Astrocyte (in vitro differentiated cells and primary cell): ENCODE measurements at regions not wholly inside any gene's neighbourhood (a gene's known extent, or its start where the extent isn't known, plus 50 kb on each side); places are given as distances from the start of the nearest gene placed in this dataset.

Source experiments
- DNase-seq: peaks from one replicate; pipeline ENCODE4 v3.0.0-alpha.2; 2010; ENCODE audit warnings: low read depth
- FAIRE-seq: peaks from 2 replicates; lab custom pipeline; 2011; peaks lifted over from hg19 to GRCh38; lab: Jason Lieb, UNC
- H2AFZ ChIP-seq: 2 replicates; pipeline ENCODE4 v1.6.0; 2012; ENCODE audit warnings: low read depth, low read length, inconsistent platforms
- H3K27ac ChIP-seq: 2 replicates; pipeline ENCODE4 v1.5.1; 2011; ENCODE audit warnings: low read depth, low read length, inconsistent platforms
- H3K27me3 ChIP-seq: 2 replicates; pipeline ENCODE4 v1.6.0; 2011; ENCODE audit warnings: low read length, inconsistent platforms; ENCODE audit not compliant: insufficient read depth
- H3K36me3 ChIP-seq: 2 replicates; pipeline ENCODE4 v1.5.1; 2011; ENCODE audit warnings: low read length, inconsistent platforms; ENCODE audit not compliant: insufficient read depth
- H3K4me1 ChIP-seq: 2 replicates; pipeline ENCODE4 v1.5.1; 2011; ENCODE audit warnings: low read length, inconsistent platforms; ENCODE audit not compliant: insufficient read depth
- H3K4me2 ChIP-seq: 2 replicates; pipeline ENCODE4 v1.6.0; 2012; ENCODE audit warnings: low read length, inconsistent platforms
- H3K4me3 ChIP-seq: 2 replicates; pipeline ENCODE4 v1.5.1; 2011; ENCODE audit warnings: low read depth, mild to moderate bottlenecking, low read length, inconsistent platforms; ENCODE audit not compliant: insufficient read depth
- H3K79me2 ChIP-seq: 2 replicates; pipeline ENCODE4 v1.6.0; 2012; ENCODE audit warnings: mild to moderate bottlenecking, low read length, inconsistent platforms; ENCODE audit not compliant: insufficient read depth
- H3K9ac ChIP-seq: 2 replicates; pipeline ENCODE4 v1.6.0; 2012; ENCODE audit warnings: mild to moderate bottlenecking, low read length, inconsistent platforms
- H3K9me3 ChIP-seq: 2 replicates; pipeline ENCODE4 v1.5.1; 2012; ENCODE audit warnings: low read depth, mild to moderate bottlenecking, low read length, inconsistent platforms; ENCODE audit not compliant: insufficient read depth
- H4K20me1 ChIP-seq: 2 replicates; pipeline ENCODE4 v1.6.0; 2012; ENCODE audit warnings: low read length, inconsistent platforms; ENCODE audit not compliant: insufficient read depth
- H3K27ac Mint-ChIP-seq: one replicate; pipeline ENCODE4 v1.8.0; 2021; ENCODE audit warnings: mild to moderate bottlenecking, mixed read lengths; ENCODE audit not compliant: unreplicated experiment
- H3K27me3 Mint-ChIP-seq: one replicate; pipeline ENCODE4 v1.8.0; 2021; ENCODE audit warnings: low read depth, mixed read lengths; ENCODE audit not compliant: unreplicated experiment
- H3K36me3 Mint-ChIP-seq: one replicate; pipeline ENCODE4 v1.8.0; 2021; ENCODE audit warnings: low read depth, mixed read lengths; ENCODE audit not compliant: unreplicated experiment
- H3K4me1 Mint-ChIP-seq: one replicate; pipeline ENCODE4 v1.8.0; 2021; ENCODE audit warnings: low read depth, mixed read lengths; ENCODE audit not compliant: unreplicated experiment
- H3K4me3 Mint-ChIP-seq: one replicate; pipeline ENCODE4 v1.8.0; 2021; ENCODE audit warnings: mild to moderate bottlenecking, moderate library complexity, mixed read lengths; ENCODE audit not compliant: unreplicated experiment
- H3K9me3 Mint-ChIP-seq: one replicate; pipeline ENCODE4 v1.8.0; 2021; ENCODE audit warnings: mild to moderate bottlenecking, mixed read lengths; ENCODE audit not compliant: unreplicated experiment
- EZH2 ChIP-seq: IDR thresholded peaks from 2 replicates; pipeline ENCODE4 v1.6.1; 2012; ENCODE audit warnings: mild to moderate bottlenecking, low read length, inconsistent platforms; ENCODE audit not compliant: insufficient read depth
- TF ChIP-seq, protein P1 (sequence below): IDR thresholded peaks from 2 replicates; pipeline ENCODE4 v1.5.1; 2011; ENCODE audit warnings: low read depth, mild to moderate bottlenecking, inconsistent platforms, low read length, moderate library complexity; ENCODE audit not compliant: insufficient read depth

DNA sequence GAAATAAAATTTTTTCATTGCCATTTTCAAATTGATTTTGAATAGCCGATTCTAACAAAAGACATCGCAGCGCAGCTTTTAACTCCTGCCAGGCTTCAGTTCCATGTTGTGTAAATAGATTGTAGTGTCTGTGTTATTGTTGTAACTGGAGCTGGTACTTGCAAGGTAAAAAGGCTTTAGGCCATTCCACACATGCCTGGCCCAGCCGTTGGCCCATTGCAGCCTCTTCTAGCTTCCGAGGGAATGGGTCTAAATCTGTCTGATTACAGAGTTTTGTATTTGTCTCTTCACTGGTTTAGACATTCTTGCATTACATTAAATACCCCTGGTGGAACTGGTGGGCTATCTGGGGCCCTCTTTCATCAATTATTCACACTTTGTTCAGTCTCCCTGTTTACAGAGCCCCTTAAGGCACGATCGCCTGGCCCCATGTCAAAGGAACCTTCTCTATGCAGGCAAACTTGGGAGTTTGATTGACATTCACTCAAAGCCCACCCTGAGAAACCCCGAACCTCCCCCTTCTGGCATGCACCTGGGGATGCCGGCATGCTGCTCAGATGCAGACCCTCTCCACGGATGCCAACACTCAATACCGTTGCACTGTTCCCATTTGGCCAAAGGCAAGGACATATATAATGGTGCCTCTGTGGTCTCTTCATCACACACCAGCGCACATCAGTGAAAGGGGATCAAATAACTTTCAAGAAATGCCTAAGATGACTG, 281.7 kb upstream of the IRX2 start:
- Histone ChIP-seq H4K20me1 (no peaks in the 10 kb centered on the region), H2AFZ (no peak overlapping the region), H3K27ac (no peak overlapping the region), H3K4me1 (no peaks in the 10 kb centered on the region), H3K4me3 (no peak overlapping the region), H3K27me3 (no peaks in the 10 kb centered on the region), H3K79me2 (no peaks in the 10 kb centered on the region), H3K4me2 (no peak overlapping the region), H3K9me3 (peaks cover 11% of the 10 kb centered on the region), H3K36me3 (no peaks in the 10 kb centered on the region), H3K9ac (no peak overlapping the region)
- no peak for FAIRE-seq
- TF ChIP-seq EZH2, result no peak
- TF ChIP-seq, protein P1, sequence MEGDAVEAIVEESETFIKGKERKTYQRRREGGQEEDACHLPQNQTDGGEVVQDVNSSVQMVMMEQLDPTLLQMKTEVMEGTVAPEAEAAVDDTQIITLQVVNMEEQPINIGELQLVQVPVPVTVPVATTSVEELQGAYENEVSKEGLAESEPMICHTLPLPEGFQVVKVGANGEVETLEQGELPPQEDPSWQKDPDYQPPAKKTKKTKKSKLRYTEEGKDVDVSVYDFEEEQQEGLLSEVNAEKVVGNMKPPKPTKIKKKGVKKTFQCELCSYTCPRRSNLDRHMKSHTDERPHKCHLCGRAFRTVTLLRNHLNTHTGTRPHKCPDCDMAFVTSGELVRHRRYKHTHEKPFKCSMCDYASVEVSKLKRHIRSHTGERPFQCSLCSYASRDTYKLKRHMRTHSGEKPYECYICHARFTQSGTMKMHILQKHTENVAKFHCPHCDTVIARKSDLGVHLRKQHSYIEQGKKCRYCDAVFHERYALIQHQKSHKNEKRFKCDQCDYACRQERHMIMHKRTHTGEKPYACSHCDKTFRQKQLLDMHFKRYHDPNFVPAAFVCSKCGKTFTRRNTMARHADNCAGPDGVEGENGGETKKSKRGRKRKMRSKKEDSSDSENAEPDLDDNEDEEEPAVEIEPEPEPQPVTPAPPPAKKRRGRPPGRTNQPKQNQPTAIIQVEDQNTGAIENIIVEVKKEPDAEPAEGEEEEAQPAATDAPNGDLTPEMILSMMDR, result no peak
- Mint-ChIP-seq H3K9me3 (no peaks in the 10 kb centered on the region), H3K4me1 (no peaks in the 10 kb centered on the region), H3K27me3 (peaks cover 17% of the 10 kb centered on the region), H3K36me3 (no peaks in the 10 kb centered on the region), H3K27ac (no peak overlapping the region), H3K4me3 (no peak overlapping the region)
- DNase-seq, result no peak

DNA sequence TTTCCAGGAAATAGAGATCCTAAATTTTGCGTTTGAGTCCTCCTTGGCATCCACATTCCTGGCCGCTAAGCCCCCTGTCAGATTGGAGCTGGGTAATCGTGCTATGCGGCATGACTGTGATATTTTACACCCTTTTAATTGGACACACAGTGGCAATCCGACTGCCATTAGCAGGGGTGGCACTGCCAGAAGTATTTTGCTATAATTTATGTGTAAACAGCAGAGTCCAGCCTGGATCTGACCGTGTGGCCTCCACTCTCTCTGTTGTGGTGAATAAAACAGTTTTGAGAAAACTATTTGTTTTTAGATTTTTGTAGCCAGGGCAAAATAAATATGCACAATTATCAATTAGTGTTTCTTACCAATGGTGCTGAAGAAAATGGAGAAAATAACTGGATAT, 281.0 kb upstream of the IRX2 start:
- FAIRE-seq, result no peak
- peaks cover 15% of the 10 kb centered on the region for H3K9me3 ChIP-seq
- H3K36me3 Mint-ChIP-seq, result no peaks in the 10 kb centered on the region
- TF ChIP-seq, protein P1, result no peak
- TF ChIP-seq EZH2, result no peak
- H3K79me2 ChIP-seq, result no peaks in the 10 kb centered on the region
- no peak overlapping the region for H3K27ac ChIP-seq
- H3K4me3 Mint-ChIP-seq, result no peak overlapping the region
- no peak overlapping the region for H3K4me2 ChIP-seq
- no peak overlapping the region for H2AFZ ChIP-seq
- H3K4me3 ChIP-seq, result no peak overlapping the region
- no peak overlapping the region for H3K9ac ChIP-seq
- H3K27ac Mint-ChIP-seq, result no peak overlapping the region
- H3K36me3 ChIP-seq, result no peaks in the 10 kb centered on the region
- H3K27me3 ChIP-seq, result no peaks in the 10 kb centered on the region
- peaks cover 17% of the 10 kb centered on the region for H3K27me3 Mint-ChIP-seq
- no peak for DNase-seq
- no peaks in the 10 kb centered on the region for H3K4me1 ChIP-seq
- no peaks in the 10 kb centered on the region for H3K4me1 Mint-ChIP-seq
- H4K20me1 ChIP-seq, result no peaks in the 10 kb centered on the region
- H3K9me3 Mint-ChIP-seq, result no peaks in the 10 kb centered on the region

DNA sequence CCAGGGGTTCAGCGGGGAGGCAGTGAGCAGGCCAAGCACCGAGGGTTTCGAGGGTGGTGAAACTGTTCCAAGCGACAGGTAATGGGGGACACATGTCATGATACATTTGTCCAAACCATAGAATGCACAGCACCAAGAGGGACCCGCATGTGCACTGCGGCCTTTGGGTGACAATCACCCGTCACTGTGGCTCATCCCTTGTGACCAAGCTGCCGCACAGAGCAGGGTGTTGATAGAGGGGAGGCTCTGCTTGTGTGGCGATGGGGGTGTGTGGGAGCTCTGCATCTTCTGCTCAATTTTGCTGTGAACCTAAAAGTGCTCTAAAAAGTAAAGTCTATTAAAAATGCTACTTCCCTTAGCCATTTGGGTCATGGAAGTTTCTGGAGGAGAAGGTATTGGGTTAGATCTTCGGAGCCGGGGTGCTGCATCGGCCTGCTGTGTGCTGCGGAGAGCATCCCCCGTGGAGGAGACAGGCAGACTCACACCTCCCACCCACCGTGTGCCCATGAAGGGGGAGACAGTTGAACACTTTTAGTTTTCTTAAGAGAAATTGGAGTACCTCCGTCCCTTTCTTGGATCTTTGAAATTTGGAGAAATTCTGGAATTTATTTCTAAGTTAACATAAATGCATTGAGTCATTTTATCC, 280.4 kb upstream of the IRX2 start:
- FAIRE-seq, result no peak
- no peaks in the 10 kb centered on the region for H3K36me3 ChIP-seq
- Mint-ChIP-seq H3K27ac (no peak overlapping the region), H3K4me1 (no peaks in the 10 kb centered on the region), H3K4me3 (no peak overlapping the region), H3K9me3 (no peaks in the 10 kb centered on the region), H3K27me3 (peaks cover 17% of the 10 kb centered on the region), H3K36me3 (no peaks in the 10 kb centered on the region)
- H3K79me2 ChIP-seq, result no peaks in the 10 kb centered on the region
- H3K4me2 ChIP-seq, result no peak overlapping the region
- no peak overlapping the region for H3K27ac ChIP-seq
- no peak overlapping the region for H3K9ac ChIP-seq
- H3K27me3 ChIP-seq, result no peaks in the 10 kb centered on the region
- H3K4me1 ChIP-seq, result no peaks in the 10 kb centered on the region
- H2AFZ ChIP-seq, result no peak overlapping the region
- TF ChIP-seq EZH2, result no peak
- TF ChIP-seq, protein P1, result no peak
- no peaks in the 10 kb centered on the region for H4K20me1 ChIP-seq
- H3K9me3 ChIP-seq, result peaks cover 15% of the 10 kb centered on the region
- no peak overlapping the region for H3K4me3 ChIP-seq
- no peak for DNase-seq
